ENCODE measurements at regions not wholly inside any gene's neighbourhood (a gene's known extent, or its start where the extent isn't known, plus 50 kb on each side); places are given as distances from the start of the nearest gene placed in this dataset.

DNA sequence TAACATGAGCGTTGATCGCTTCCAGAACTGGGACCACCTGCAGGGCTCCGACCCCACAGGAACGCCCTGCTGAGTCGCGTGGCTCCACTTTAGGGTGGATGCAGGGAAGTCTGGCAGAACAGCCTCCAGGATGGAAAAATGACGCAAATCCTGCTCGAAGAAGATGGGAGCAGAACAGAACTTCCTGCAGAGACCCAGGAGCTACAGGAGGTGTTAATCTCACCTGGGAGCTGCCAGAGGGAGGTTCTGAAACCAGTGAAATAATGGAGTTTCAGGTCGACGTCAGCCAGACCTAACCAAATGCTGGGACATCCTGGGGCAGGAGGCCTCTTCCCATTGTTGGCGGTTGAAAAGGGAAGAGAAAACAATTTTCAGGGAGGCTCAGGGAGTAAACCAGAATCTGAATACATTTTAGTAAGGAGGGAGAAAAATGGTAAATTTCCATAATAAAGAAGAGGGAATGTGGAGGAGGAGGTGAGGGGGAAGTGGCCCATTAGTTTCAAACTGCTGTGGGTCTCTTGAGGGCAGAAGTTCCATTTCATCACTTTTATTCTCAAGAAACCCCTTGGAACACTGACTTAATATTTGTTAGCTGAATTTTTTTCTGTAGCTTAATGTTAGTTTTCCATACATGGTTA, 558.4 kb upstream of the CDH4 start:
- no peak for DNase-seq (ENCODE audit: low spot score)

- no peak for DNase-seq (ENCODE audit: low spot score)
These were observed 557.3 kb upstream of the CDH4 start for GRCh38 chr20:60694763-60695162.

GRCh38 chr20:60695226-60696000, 556.6 kb upstream of the CDH4 start:
- no peak for DNase-seq (ENCODE audit: low spot score)

DNA sequence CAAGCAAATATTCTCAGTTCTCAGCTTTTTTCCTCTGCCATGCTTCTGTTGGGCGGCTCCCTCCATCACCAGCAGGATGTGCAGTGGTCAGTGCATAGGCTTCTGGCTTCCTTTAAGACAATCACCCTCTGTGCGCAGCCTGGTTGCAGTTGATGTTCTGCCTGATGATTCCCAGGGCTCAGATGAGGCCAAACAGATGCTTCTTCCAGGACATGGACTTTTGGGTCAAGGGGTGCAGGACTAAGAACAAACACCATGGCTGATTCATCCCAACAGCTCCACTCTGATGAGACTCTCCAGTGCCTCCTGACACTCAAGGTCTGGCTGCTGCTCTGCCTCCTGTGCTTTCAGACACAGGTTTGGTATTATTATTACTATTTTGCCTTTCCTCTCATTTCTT, 554.8 kb upstream of the CDH4 start:
- no peak for DNase-seq (ENCODE audit: low spot score)

GRCh38 chr20:60700728-60701127, 551.3 kb upstream of the CDH4 start:
- DNase-seq (ENCODE audit: low spot score) = no peak

GRCh38 chr20:60704147-60704546, 547.9 kb upstream of the CDH4 start:
- no peak for DNase-seq (ENCODE audit: low spot score)

DNA sequence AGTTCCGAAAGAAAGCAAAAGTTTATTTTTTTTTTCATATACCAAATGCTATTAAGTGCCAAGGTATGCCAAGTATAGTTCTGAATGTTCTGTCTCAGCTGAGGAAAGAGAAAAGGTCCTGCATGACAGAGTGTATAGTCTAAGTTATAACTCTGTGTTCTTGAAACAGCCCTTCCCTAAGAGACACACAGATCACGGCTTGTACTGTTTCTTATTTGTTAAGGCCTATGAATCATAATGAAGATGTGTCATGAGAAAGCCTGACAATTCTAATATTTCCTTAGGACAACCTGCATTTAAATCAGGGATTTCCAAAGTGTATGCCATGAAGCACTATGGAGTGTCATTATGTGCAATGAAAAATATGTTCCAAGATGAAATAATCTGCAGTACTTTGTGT, 538.7 kb upstream of the CDH4 start:
- no peak for DNase-seq (ENCODE audit: low spot score)

DNA sequence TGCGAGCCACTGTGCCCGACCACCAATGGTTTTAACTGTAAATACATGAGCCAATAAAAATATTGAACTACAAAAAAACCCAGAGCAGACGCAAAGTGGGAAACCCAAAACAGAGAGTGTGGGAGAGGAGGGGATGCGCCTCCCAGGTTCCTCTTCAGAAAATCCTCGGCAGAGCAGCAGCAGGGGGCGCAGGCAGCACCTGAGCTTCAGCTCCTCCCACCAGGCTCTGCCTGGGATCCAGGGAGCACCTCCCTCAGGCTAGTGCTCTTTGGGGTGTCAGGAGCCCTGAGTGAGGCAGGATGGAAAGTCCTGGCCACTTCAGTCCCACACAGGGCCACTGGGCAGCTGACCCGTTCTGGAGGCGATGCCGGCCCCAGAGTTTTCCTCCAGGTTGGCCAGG, 536.9 kb upstream of the CDH4 start:
- no peak for DNase-seq (ENCODE audit: low spot score)

GRCh38 chr20:60718743-60719480, 533.1 kb upstream of the CDH4 start:
- no peak for DNase-seq (ENCODE audit: low spot score)

DNA sequence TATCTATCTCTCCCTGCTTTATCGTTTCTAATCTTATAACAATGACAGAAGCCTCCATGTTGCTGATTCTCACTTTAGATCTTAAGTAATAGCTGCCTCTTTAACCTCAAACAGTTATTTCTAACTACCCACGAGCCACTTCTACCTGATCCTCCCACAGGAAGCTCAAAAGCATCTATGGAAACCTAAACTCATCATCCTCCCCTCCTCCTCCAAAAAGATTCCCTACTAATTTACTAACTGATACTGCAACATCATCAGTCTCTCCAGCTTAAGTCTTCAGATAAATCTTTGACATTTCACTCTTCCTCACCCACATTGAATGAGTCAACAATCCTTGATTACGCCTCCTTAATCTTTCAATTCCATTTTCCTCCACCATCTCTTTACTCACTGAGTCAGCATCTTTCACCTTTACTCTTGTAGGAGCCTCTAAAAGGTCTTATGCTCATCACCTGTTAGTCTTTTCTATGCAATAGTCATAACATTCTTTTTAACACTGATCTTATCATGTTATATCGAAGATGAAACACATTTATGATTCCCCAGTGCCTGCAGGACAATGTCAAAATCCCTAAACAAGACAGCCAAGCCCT, 526.7 kb upstream of the CDH4 start:
- DNase-seq (ENCODE audit: low spot score) = no peak

GRCh38 chr20:60727425-60727824, 524.6 kb upstream of the CDH4 start:
- DNase-seq (ENCODE audit: low spot score) = no peak

GRCh38 chr20:60728705-60729104, 523.4 kb upstream of the CDH4 start:
- no peak for DNase-seq (ENCODE audit: low spot score)

DNA sequence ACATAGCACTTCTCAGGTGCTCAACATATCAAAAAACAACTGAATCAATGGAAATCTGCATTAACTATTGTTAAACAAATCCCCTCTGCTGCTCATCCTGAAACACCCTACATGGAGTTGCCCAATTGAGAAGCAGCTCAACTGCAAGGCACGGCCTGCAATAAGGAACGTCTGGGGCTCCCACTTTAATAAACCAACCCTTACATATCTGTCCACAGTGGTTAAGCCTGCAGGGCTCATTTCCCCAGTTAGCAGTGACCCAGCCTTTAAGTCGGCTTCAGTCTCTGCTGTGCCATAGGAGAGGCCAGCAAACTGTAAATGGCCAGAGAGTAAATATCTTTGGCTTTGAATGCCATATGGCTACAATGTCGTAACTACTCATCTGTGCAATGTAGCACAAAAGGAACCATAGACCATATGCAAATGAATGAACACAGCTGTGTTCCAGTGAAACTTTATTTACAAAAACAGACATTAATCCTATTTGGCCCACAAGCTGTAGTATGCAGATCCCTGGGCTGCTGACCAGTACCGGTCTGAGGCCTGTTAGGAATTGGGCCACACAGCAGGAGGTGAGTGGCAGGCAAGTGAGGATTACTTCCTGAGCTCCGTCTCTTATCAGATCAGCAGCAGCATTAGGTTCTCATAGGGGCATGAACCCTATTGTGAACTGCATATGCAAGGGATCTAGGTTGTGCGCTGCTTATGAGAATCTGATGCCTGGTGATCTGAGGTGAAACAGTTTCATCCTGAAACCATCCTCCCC, 522.7 kb upstream of the CDH4 start:
- no peak for DNase-seq (ENCODE audit: low spot score)

- no peak for DNase-seq (ENCODE audit: low spot score)
These were observed 519.7 kb upstream of the CDH4 start for GRCh38 chr20:60732322-60732721.

GRCh38 chr20:60748086-60748485, 504.0 kb upstream of the CDH4 start:
- no peak for DNase-seq (ENCODE audit: low spot score)

GRCh38 chr20:60749804-60750602, 502.1 kb upstream of the CDH4 start:
- peak; percentile 50 for DNase-seq (ENCODE audit: low spot score)

DNA sequence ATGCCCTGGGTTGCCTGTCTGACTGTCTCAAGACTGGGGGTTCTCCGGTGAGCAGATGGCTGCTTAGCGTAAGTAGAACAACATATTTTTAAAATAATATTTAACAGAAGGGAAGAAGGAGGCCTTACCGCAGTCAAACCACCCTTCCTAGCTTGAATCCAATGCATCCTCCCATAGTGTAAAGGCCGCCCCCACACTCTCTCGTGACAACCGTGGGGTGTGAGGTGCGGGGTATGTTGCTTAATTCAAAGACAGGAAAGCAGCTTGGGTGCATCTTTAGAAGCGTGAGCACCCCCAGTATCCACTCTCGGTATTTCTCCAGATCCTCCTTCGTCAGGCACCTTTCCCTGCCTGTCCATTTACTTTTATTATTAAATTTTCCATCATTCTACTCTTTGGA, 501.2 kb upstream of the CDH4 start:
- DNase-seq (ENCODE audit: low spot score) = no peak

GRCh38 chr20:60751826-60752225, 500.2 kb upstream of the CDH4 start:
- DNase-seq (ENCODE audit: low spot score) = no peak

GRCh38 chr20:60752741-60753420, 499.2 kb upstream of the CDH4 start:
- DNase-seq (ENCODE audit: low spot score) = no peak

GRCh38 chr20:60754856-60755255, 497.2 kb upstream of the CDH4 start:
- no peak for DNase-seq (ENCODE audit: low spot score)

Data from H4 (cell line).